GM12891 (cell line): ENCODE measurements at regions not wholly inside any gene's neighbourhood (a gene's known extent, or its start where the extent isn't known, plus 50 kb on each side); places are given as distances from the start of the nearest gene placed in this dataset.

Source experiments
- POLR2A ChIP-seq: IDR thresholded peaks from 2 replicates; pipeline ENCODE4 v1.6.1; 2011; ENCODE audit warnings: low read depth, low read length, control low read depth
- POLR2AphosphoS5 ChIP-seq: IDR thresholded peaks from 2 replicates; pipeline ENCODE4 v1.6.1; 2011; ENCODE audit warnings: low read depth, low read length, control low read depth
- POU2F2 ChIP-seq: IDR thresholded peaks from 2 replicates; pipeline ENCODE4 v1.6.1; 2011; ENCODE audit warnings: low read depth, mild to moderate bottlenecking, control low read depth, low read length, moderate library complexity
- TAF1 ChIP-seq: IDR thresholded peaks from 2 replicates; pipeline ENCODE4 v1.6.1; 2011; ENCODE audit warnings: low read depth, low read length, control low read depth

DNA sequence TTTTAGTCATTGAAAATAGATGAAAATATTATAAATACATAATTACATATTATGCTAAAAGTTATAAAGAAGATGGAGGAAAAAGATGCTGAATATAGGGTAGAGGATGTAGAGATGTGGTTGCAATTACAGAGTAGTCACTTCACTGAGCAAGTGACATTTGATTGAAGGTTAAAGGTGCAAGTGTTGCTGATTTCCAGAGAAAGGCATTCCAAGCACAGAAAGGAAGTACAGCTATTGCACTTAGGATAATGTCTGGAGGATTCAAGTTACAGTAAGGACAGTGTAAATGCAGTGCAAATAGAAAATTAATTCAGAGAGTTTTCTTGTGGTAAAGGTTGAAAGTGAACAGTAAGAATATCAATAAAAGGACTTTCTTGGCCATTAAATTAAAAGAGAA, 1721.8 kb downstream of the PCDH9 start:
- TF ChIP-seq POLR2AphosphoS5 (no peak), POLR2A (no peak), TAF1 (no peak), POU2F2 (no peak)
